GM19395 (cell line): ENCODE measurements at regions not wholly inside any gene's neighbourhood (a gene's known extent, or its start where the extent isn't known, plus 50 kb on each side); places are given as distances from the start of the nearest gene placed in this dataset.
"Not testable (repeated sequence)": the region's sequence is repeated elsewhere in the genome, so short reads cannot be mapped to it uniquely, and the experiment has no call there.

Experiments used
- ATAC-seq: cut with Tn5 transposase; IDR thresholded peaks from one replicate; pipeline ENCODE4 v1.9.1; 2021; ENCODE audit warnings: mild to moderate bottlenecking, moderate library complexity; ENCODE audit not compliant: unreplicated experiment

DNA sequence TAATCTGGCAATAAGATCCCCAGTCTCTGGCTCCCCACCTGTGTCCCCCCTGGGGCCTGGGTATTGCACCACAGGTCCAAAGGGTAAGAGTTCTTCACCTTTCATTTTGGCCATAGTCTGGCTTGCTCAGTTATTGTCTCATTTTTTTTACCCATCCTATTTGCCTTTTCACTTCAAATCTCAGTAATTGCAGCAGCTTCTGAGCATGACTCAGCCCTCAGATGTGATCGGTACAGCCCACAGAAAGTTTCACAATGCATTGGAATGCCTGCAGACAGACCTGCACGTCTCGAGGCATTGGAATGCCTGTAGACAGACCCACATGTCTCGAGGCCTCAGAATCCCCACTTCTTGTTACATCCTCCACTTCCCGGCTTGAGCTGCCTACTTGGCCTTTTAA, 173.6 kb downstream of the NUFIP1 start:
- ATAC-seq: no peak

DNA sequence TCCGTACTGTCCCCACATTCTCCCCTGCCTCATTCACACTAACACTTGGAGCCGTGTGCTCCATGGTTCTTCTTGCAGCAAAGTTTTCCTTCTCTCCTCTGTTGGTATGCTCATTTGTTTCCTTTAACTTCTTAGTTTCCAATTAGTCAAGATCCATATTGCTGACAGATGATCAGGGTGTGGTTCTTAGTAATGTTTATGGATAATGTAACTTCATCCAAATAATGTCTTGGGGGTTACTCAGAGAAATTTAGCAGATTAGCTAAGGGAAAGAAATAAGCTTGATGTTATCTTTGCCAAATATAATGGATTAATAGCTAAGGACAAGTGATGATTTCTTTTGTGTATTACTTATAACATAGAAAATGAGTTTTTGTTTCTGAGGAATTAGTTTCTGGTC, 174.4 kb downstream of the NUFIP1 start:
- no peak for ATAC-seq

DNA sequence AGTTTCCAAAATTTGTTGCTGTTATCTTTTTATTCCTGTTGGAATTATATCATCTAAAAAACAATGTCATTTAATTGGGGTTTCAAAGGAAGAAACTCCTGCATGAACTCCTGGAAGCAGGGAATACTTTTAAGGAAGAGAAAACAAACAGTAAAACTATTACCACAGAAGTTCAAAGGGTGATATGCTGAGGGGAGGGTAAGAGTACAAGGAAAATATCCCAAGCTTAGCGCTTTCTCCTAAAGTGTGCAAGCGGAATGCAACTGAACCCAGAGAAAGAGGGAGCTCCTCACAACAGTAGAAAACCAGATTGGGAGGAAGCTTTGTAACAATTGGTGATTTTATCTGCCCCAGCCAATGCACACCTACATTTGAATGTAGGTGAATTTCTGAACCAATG, 175.1 kb downstream of the NUFIP1 start:
- ATAC-seq: no peak

- ATAC-seq: no peak
These were observed 176.5 kb downstream of the NUFIP1 start for GRCh38 chr13:44812818-44813217.

DNA sequence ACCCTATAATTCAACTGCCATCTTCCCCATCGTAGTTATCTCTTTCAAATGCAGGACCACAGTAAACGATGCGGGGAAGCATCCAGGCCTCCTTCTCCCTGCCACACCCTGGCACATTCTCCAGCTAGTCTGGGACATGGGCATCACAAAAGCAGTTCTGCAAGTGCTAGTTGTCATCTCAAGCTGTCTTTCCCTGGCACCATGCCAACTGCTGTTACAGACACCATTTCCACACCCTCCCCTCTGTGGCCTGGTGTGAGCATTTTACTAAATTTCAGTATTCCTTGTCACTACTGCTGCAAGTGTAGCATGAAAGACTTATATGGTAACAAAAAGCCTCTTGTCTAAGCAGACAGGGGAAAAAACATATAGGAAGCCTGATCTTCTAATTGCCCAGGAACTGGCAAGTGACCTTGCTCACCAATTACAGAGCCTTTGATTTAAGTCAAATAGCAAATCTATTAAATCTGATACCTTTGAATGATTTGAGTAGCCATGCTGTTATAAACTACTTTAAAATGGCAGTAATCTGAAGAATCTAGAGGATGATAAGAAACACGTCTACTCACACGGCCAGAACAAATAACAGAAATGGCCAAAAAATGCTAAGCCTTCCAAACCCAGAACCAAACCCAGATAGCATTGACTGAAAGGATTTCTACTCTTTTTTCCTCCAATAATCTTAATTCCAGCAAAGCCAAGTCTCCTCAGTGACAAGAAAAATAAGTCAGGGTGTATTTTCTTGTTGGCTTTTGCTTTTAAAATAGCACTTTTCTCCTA, 179.0 kb downstream of the NUFIP1 start:
- ATAC-seq: no peak

DNA sequence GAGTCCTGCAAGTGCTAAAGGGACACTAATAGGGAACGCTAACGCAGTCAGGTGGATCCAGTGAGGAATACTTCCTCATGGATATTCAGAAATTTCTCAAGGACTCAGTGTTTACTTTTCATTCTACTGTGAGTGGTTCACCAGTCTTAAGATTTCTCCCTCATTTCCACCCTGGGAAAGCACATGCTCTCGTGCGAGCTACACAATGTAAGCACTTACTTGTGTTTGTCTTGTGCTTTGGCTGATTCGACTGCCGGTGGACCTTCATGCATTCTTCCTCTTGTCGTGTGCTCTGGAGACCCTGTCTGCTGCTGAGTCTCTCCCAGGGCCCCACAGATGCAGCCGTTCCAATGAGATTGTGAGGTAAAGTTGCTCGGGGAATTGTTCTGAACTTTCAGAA, 180.1 kb downstream of the NUFIP1 start:
- no peak for ATAC-seq

DNA sequence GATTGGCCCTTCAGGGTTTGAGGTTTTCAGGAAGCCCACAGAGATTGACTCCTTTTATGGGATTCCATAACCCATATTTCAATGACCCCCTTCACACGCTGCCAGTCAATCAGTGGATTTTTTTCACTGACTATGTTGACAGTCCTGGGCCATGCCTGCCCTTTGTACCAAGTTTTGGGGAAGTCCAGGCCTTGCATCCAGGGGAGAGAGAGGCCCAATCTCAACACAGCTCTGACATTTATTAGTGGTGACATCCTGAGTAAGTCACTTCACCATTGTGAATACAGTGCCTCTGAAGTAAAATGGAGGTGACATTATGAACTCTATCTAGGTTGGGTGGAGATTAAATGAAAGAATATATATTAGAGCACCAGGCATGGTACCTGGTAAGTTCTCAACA, 181.1 kb downstream of the NUFIP1 start:
- no peak for ATAC-seq

DNA sequence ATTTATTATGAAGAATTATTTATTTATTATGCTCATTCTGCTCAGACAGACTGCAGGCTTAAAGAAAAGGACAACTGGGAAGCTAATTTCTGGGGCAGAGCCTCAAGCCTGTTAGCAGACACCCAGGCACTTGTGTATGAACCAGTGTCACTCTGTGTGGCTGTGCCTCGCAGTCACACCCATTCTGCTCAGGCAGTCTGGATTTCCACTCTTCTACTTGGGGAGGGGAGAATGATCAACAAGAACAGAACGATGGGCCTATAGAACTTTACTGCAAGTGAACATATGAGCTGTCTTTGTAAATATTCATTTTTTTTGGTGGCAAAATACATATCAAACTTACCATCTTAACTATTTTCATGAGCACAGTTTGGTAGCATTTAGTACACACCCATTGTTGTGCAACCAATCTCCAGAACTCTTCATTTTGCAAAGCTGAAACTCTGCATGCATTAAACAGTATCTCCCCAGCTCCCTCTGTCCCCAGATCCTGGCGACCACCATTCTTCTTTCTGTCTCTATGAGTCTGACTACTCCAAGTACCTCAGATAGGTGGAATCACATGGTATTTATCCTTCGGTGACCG, 181.7 kb downstream of the NUFIP1 start:
- ATAC-seq: no peak

- ATAC-seq: no peak
These were observed 182.4 kb downstream of the NUFIP1 start for GRCh38 chr13:44806826-44807225.

- no peak for ATAC-seq
These were observed 183.7 kb downstream of the NUFIP1 start for GRCh38 chr13:44805585-44805984.

- ATAC-seq: no peak
These were observed 185.9 kb downstream of the NUFIP1 start for GRCh38 chr13:44803390-44803789.

- no peak for ATAC-seq
These were observed 186.8 kb downstream of the NUFIP1 start for GRCh38 chr13:44802491-44802890.

GRCh38 chr13:44801990-44802389, 187.3 kb downstream of the NUFIP1 start:
- ATAC-seq: no peak

DNA sequence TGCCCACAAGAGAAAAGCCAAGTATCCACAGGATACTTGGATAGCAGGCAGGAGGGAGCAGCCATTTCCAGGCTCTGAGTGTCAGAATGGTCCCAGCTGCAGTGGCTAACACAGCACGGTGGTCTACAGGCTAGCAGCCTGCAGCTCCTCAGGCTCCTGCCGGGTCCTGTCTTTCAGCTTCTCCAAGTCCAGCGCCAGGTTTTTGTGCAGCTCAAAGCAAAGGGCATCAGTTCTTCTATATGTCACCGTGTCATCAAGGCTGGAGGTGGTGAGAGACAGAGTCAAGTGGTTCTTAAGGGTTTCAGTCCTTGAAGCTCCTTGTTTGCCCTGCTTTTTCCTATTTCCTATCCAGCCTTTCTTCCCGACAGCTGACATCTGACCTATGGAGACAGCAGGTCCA, 188.6 kb downstream of the NUFIP1 start:
- no peak for ATAC-seq

DNA sequence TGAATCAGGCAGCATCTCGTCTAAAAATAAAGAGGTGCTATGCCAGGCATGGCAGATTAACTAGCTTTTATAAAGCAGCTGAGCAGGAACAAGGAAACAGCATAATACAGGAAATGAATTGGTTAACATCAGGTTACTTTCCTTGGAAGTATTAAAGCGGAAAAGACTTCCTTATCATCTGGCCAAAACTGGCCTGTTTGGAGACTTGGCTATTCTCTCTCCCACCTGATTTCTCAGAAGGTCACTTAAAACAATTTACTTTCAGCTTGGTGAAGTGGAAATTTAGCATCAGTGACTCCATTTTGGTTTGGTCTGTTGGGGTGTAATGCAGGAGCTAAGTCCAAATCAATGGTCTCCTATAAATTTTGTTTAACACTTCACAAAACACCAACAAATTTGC, 191.6 kb downstream of the NUFIP1 start:
- ATAC-seq: no peak

DNA sequence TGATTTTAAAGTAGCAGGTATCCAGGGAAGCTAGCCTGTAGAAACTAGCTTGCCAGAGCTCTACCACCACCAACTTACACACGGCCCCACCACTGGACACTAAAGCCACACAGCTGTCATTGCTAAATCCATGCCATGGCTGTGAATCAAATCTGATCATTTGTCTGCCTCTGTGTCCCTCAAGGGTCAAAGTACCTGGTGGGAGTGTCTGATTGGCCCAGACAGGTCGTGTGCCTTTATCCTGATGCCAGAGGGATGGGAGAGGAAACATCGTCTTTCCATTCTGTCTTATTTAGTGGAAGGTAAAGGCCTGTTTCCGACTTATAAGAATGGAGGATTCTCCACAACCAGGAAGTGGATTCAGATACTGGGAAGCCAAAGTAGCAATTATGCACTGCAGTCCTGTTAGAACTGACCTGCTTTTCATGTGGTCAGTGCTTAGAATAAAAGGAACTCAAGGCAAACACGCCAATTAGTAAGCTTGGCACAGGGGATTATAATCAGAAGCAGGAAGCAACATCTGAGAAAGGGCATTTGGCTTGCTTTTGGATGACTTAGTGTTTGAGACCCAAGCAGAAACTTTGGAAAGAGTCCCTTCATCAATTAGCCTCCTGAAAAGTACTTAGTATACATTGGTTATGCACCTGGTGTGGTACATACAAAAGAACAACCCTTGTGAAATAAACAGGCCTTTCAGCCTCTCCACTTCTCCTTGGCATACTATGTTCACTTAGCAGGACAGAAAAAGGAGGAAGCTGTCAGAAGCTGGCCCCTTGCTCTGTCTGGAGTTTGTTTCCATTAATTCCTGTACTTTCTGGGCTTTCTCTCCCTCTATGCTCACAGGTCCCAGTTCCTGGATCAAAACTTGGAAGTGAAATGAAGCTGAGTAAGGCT, 192.4 kb downstream of the NUFIP1 start:
- ATAC-seq: no peak

DNA sequence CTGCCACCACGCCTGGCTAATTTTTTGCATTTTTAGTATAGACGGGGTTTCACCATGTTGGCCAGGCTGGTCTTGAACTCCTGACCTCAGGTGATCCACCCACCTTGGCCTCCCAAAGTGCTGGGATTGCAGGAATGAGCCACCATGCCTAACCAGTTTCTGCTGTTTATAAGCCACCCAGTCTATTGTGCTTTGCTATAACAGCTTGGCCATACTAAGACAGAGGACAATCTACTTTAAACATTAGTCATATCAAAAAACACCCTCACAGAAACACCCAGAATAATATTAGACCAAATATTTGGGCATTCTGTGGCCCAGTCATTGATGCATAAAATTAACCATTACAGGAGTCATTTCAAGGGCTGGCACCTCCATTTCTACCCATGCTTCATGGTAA, 193.2 kb downstream of the NUFIP1 start:
- ATAC-seq: not testable (repeated sequence)

DNA sequence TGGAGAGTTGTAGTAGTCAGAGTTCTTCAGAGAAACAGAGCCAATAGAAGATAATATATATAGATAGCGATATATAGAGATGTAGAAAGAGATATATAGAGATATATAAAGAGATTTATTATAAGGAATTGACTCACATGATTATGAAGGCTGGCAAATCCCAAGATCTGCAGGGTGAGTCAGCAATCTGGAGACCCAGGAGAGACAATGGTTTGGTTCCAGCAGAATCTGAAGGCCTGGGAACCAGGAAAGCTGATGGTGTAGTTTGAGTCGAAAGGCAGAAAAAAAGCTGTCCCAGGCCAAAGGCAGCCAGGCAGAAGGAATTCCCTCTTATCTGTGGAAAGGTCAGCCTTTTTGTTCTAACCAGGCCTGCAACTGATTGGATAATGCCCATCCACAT, 194.1 kb downstream of the NUFIP1 start:
- ATAC-seq: no peak

DNA sequence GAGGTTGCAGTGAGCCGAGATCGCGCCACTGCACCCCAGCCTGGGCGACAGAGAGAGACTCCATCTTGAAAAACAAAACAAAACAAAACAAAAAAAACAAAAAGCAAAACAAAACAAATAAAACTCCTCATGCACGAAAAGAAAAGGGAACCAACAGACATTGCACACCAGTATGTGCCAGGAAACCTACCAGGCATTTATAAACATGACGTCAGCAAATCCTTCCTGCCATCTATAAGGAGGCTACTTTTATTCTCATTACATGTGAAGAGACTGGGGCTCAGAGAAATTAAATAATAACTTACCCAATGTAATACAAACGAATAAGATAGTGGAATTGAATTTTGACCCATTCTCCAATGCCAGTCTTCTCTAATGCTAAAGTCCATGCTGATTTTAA, 197.2 kb downstream of the NUFIP1 start:
- ATAC-seq: no peak

DNA sequence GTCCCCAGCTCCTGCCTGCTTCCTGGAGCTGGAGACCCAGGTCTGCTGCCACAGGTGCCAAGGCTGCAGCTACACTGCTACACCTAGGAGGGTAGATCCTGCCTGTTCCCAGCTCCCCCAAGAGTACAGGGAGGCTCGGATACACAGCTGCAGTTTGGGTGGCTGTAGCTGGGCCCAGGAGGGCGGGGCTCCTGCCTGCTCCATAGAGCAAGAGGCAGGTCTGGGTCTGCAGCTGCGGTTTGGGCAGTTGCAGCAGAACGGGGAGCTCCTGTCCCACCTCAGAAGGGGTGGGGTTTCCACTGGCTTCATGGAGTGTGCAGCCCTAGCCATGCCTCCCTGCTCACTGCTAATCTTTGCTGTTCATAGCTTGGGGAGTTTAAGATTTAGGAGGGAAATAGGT, 199.0 kb downstream of the NUFIP1 start:
- no peak for ATAC-seq

DNA sequence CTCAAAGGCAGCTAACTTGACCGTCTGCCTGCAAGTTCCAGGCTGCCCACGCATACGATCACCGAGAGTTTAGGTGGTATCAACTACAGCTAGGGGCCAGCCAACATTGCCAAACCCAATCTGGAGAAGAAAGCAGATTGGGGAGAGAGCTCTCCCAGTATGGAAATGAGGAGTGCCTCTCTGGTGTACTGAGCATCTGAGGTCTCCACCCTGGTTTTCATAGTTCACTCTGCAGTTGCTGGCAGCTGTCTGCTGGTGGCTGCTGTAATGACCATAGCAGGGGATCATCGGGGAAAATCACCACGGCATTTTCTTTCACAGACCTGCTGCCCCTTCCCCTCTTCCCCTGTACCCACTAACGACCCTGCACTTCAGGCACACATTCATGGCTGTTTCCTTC, 201.7 kb downstream of the NUFIP1 start:
- no peak for ATAC-seq

DNA sequence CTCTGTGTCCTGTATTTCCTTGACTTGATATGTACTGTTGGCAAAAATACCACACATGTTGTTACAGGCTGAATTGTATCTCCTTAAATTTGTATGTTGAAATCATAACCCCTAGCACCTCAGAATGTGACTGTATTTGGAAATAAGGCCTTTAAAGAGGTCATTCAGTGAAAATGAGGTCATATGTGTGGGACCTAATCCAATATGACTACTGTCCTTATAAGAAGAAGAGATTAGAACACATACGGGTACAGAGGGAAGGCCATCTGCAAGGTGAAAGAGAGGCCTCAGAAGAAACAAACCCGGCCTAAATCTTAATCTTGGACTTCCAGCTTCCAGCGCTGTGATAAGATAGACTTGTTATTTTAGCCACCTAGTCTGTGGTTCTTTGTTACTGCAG, 202.5 kb downstream of the NUFIP1 start:
- no peak for ATAC-seq
